Activated T-cell treated with anti-CD3 and anti-CD28 coated beads, Interleukin-2, amount 50 U/mL, for 1 hour (primary cell): ENCODE measurements at regions not wholly inside any gene's neighbourhood (a gene's known extent, or its start where the extent isn't known, plus 50 kb on each side); places are given as distances from the start of the nearest gene placed in this dataset.
"Not testable (repeated sequence)": the region's sequence is repeated elsewhere in the genome, so short reads cannot be mapped to it uniquely, and the experiment has no call there.

Experiments used
- DNase-seq: peaks from one replicate; pipeline ENCODE4 v3.0.0-alpha.2; 2020

- DNase-seq, result no peak
Measured at GRCh38 chr14:104404922-104405321, 174.6 kb upstream of the C14orf180 start.

GRCh38 chr14:104405360-104406226 lies 174.0 kb upstream of the C14orf180 start:
- DNase-seq, result no peak

GRCh38 chr14:104406831-104407230 lies 172.7 kb upstream of the C14orf180 start:
- DNase-seq, result no peak

GRCh38 chr14:104416383-104416782 lies 163.2 kb upstream of the C14orf180 start:
- DNase-seq, result no peak

- DNase-seq, result no peak
Measured at GRCh38 chr14:104419865-104420505, 159.6 kb upstream of the C14orf180 start.

GRCh38 chr14:104420523-104420922 lies 159.0 kb upstream of the C14orf180 start:
- not testable (repeated sequence) for DNase-seq

GRCh38 chr14:104420990-104421389 lies 158.6 kb upstream of the C14orf180 start:
- DNase-seq, result no peak

- DNase-seq, result no peak
Measured at GRCh38 chr14:104421401-104421821, 158.2 kb upstream of the C14orf180 start.

GRCh38 chr14:104421892-104422828 lies 157.4 kb upstream of the C14orf180 start:
- DNase-seq, result no peak

GRCh38 chr14:104422837-104423681 lies 156.5 kb upstream of the C14orf180 start:
- DNase-seq, result no peak

GRCh38 chr14:104423701-104424405 lies 155.7 kb upstream of the C14orf180 start:
- no peak for DNase-seq

- no peak for DNase-seq
Measured at GRCh38 chr14:104424406-104425072, 155.0 kb upstream of the C14orf180 start.

GRCh38 chr14:104425171-104425681 lies 154.3 kb upstream of the C14orf180 start:
- DNase-seq, result no peak

GRCh38 chr14:104425763-104426646 lies 153.6 kb upstream of the C14orf180 start:
- DNase-seq, result no peak

GRCh38 chr14:104427131-104427851 lies 152.3 kb upstream of the C14orf180 start:
- DNase-seq, result no peak

GRCh38 chr14:104428333-104428851 lies 151.2 kb upstream of the C14orf180 start:
- DNase-seq, result no peak

GRCh38 chr14:104428860-104429259 lies 150.7 kb upstream of the C14orf180 start:
- DNase-seq, result no peak

GRCh38 chr14:104429291-104429861 lies 150.2 kb upstream of the C14orf180 start:
- DNase-seq, result no peak
